Suprapubic skin (tissue), 4 donors: ENCODE measurements at regions not wholly inside any gene's neighbourhood (a gene's known extent, or its start where the extent isn't known, plus 50 kb on each side); places are given as distances from the start of the nearest gene placed in this dataset.

Experiments
- DNase-seq, 2 donors: peaks; one replicate each; pipeline ENCODE4 v3.0.0-alpha.2; 2019; ENCODE audit warnings: low spot score in 2 of 2
- H3K27ac ChIP-seq: fragments of 200-600 bp; sonication (generic); one replicate; pipeline ENCODE4 v1.5.1; 2019
- H3K27me3 ChIP-seq: fragments of 200-600 bp; sonication (generic); one replicate; pipeline ENCODE4 v1.5.1; 2019
- H3K36me3 ChIP-seq: fragments of 200-600 bp; sonication (generic); one replicate; pipeline ENCODE4 v1.5.1; 2019
- H3K4me1 ChIP-seq: fragments of 200-600 bp; sonication (generic); one replicate; pipeline ENCODE4 v1.5.1; 2019
- H3K4me3 ChIP-seq: fragments of 200-600 bp; sonication (generic); one replicate; pipeline ENCODE4 v1.5.1; 2019; ENCODE audit warnings: mild to moderate bottlenecking
- H3K9me3 ChIP-seq: fragments of 200-600 bp; sonication (generic); one replicate; pipeline ENCODE4 v1.5.1; 2019
- CTCF ChIP-seq, 2 donors: fragments of 200-600 bp in 1 of 2; fragments of 450-650 bp in 1 of 2; sonication (generic) in 1 of 2; IDR thresholded peaks; one replicate each; pipeline ENCODE4 v1.5.1; 2016 to 2019; ENCODE audit warnings: antibody characterized with exemption in 2 of 2, mild to moderate bottlenecking in 1 of 2, moderate library complexity in 1 of 2
- EP300 ChIP-seq: sonication (generic); formaldehyde crosslinking; IDR thresholded peaks from one replicate; pipeline ENCODE4 v1.6.1; 2017; ENCODE audit warnings: antibody characterized with exemption
- POLR2A ChIP-seq, 2 donors: fragments of 450-650 bp; IDR thresholded peaks; one replicate each; pipeline ENCODE4 v1.6.1; 2017; ENCODE audit warnings: antibody characterized with exemption in 2 of 2, mild to moderate bottlenecking in 2 of 2, moderate library complexity in 2 of 2
- POLR2AphosphoS5 ChIP-seq, 3 donors: sonication (generic); formaldehyde crosslinking; IDR thresholded peaks; one replicate each; pipeline ENCODE4 v1.6.1; 2017; ENCODE audit warnings: antibody characterized with exemption in 3 of 3
- WGBS: methylation state at CpG from one replicate; pipeline ENCODE4 v1.1.5; 2018; 5-methylcytosine and 5-hydroxymethylcytosine counted together

GRCh38 chr2:111687911-111688310 lies 196.1 kb downstream of the ANAPC1 start:
- H3K4me3 ChIP-seq = no peak overlapping the region
- no peak overlapping the region for H3K27ac ChIP-seq
- peaks cover 24% of the 10 kb centered on the region for H3K4me1 ChIP-seq
- no peaks in the 10 kb centered on the region for H3K9me3 ChIP-seq
- DNase-seq = no peak
- TF ChIP-seq EP300 (no peak), POLR2AphosphoS5 (IDR thresholded peaks at IDR 0.05) (no peak), POLR2A (IDR thresholded peaks at IDR 0.05) (no peak), CTCF (IDR thresholded peaks at IDR 0.05) (no peak)
- whole genome bisulfite sequencing = 100% methylated on average over 2 of the region's 11 CpGs
- H3K27me3 ChIP-seq = no peaks in the 10 kb centered on the region
- no peaks in the 10 kb centered on the region for H3K36me3 ChIP-seq

- Histone ChIP-seq H3K36me3 (no peaks in the 10 kb centered on the region), H3K27me3 (no peaks in the 10 kb centered on the region), H3K27ac (no peak overlapping the region), H3K9me3 (no peaks in the 10 kb centered on the region), H3K4me1 (peaks cover 24% of the 10 kb centered on the region), H3K4me3 (no peak overlapping the region)
- no peak for TF ChIP-seq POLR2AphosphoS5 (IDR thresholded peaks at IDR 0.05)
- no peak for TF ChIP-seq CTCF (IDR thresholded peaks at IDR 0.05)
- TF ChIP-seq EP300 = no peak
- TF ChIP-seq POLR2A (IDR thresholded peaks at IDR 0.05) = no peak
- 73% methylated on average over 9 of the region's 9 CpGs for WGBS
- no peak for DNase-seq
Measured at GRCh38 chr2:111688482-111688881, 195.5 kb downstream of the ANAPC1 start.

GRCh38 chr2:111689174-111689573 lies 194.8 kb downstream of the ANAPC1 start:
- peaks cover 24% of the 10 kb centered on the region for H3K4me1 ChIP-seq
- no peak overlapping the region for H3K27ac ChIP-seq
- no peaks in the 10 kb centered on the region for H3K27me3 ChIP-seq
- no peaks in the 10 kb centered on the region for H3K9me3 ChIP-seq
- H3K4me3 ChIP-seq = no peak overlapping the region
- no peak for DNase-seq
- no peaks in the 10 kb centered on the region for H3K36me3 ChIP-seq
- TF ChIP-seq POLR2AphosphoS5 (IDR thresholded peaks at IDR 0.05) (no peak), POLR2A (IDR thresholded peaks at IDR 0.05) (no peak), EP300 (no peak), CTCF (IDR thresholded peaks at IDR 0.05) (no peak)

- Histone ChIP-seq H3K9me3 (no peaks in the 10 kb centered on the region), H3K27me3 (no peaks in the 10 kb centered on the region), H3K4me3 (no peak overlapping the region), H3K4me1 (peaks cover 19% of the 10 kb centered on the region), H3K36me3 (no peaks in the 10 kb centered on the region), H3K27ac (no peak overlapping the region)
- no peak for TF ChIP-seq EP300
- TF ChIP-seq CTCF (IDR thresholded peaks at IDR 0.05) = no peak
- TF ChIP-seq POLR2A (IDR thresholded peaks at IDR 0.05) = no peak
- TF ChIP-seq POLR2AphosphoS5 (IDR thresholded peaks at IDR 0.05) = no peak
- WGBS = 27% methylated on average over 5 of the region's 5 CpGs
- DNase-seq = no peak
Measured at GRCh38 chr2:111689941-111690340, 194.1 kb downstream of the ANAPC1 start.

- Histone ChIP-seq H3K4me3 (no peak overlapping the region), H3K27me3 (no peaks in the 10 kb centered on the region), H3K27ac (no peak overlapping the region), H3K4me1 (peaks cover 13% of the 10 kb centered on the region), H3K9me3 (no peaks in the 10 kb centered on the region), H3K36me3 (no peaks in the 10 kb centered on the region)
- no peak for TF ChIP-seq POLR2A (IDR thresholded peaks at IDR 0.05)
- 86% methylated on average over 5 of the region's 5 CpGs for WGBS
- no peak for DNase-seq
Measured at GRCh38 chr2:111691164-111691875, 192.7 kb downstream of the ANAPC1 start.

- TF ChIP-seq CTCF (IDR thresholded peaks at IDR 0.05) = no peak
- no peak for TF ChIP-seq POLR2A (IDR thresholded peaks at IDR 0.05)
- no peak for TF ChIP-seq POLR2AphosphoS5 (IDR thresholded peaks at IDR 0.05)
- TF ChIP-seq EP300 = no peak
- Histone ChIP-seq H3K4me1 (peaks cover 13% of the 10 kb centered on the region), H3K27ac (no peak overlapping the region), H3K27me3 (no peaks in the 10 kb centered on the region), H3K36me3 (no peaks in the 10 kb centered on the region), H3K4me3 (no peak overlapping the region), H3K9me3 (no peaks in the 10 kb centered on the region)
- WGBS = 88% methylated on average over 2 of the region's 2 CpGs
- no peak for DNase-seq
Measured at GRCh38 chr2:111692311-111692710, 191.7 kb downstream of the ANAPC1 start.
